ENCODE measurements at regions not wholly inside any gene's neighbourhood (a gene's known extent, or its start where the extent isn't known, plus 50 kb on each side); places are given as distances from the start of the nearest gene placed in this dataset.

- H3K4me1 ChIP-seq: no peaks in the 10 kb centered on the region
- H3K4me3 ChIP-seq: no peak overlapping the region
- DNase-seq: no peak
- TF ChIP-seq, protein P1, sequence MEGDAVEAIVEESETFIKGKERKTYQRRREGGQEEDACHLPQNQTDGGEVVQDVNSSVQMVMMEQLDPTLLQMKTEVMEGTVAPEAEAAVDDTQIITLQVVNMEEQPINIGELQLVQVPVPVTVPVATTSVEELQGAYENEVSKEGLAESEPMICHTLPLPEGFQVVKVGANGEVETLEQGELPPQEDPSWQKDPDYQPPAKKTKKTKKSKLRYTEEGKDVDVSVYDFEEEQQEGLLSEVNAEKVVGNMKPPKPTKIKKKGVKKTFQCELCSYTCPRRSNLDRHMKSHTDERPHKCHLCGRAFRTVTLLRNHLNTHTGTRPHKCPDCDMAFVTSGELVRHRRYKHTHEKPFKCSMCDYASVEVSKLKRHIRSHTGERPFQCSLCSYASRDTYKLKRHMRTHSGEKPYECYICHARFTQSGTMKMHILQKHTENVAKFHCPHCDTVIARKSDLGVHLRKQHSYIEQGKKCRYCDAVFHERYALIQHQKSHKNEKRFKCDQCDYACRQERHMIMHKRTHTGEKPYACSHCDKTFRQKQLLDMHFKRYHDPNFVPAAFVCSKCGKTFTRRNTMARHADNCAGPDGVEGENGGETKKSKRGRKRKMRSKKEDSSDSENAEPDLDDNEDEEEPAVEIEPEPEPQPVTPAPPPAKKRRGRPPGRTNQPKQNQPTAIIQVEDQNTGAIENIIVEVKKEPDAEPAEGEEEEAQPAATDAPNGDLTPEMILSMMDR (IDR thresholded peaks at IDR 0.05): no peak
- H3K27ac ChIP-seq: no peak overlapping the region
- no peaks in the 10 kb centered on the region for H3K9me3 ChIP-seq
- no peaks in the 10 kb centered on the region for H3K27me3 ChIP-seq
- H3K36me3 ChIP-seq: no peaks in the 10 kb centered on the region
These were observed 314.9 kb upstream of the FGF13 start for GRCh38 chrX:139026406-139026805.

- TF ChIP-seq, protein P1 (IDR thresholded peaks at IDR 0.05): no peak
- TF ChIP-seq POLR2A (IDR thresholded peaks at IDR 0.05): no peak
- no peaks in the 10 kb centered on the region for H3K27me3 ChIP-seq
These were observed 314.3 kb upstream of the FGF13 start for GRCh38 chrX:139025816-139026215.

DNA sequence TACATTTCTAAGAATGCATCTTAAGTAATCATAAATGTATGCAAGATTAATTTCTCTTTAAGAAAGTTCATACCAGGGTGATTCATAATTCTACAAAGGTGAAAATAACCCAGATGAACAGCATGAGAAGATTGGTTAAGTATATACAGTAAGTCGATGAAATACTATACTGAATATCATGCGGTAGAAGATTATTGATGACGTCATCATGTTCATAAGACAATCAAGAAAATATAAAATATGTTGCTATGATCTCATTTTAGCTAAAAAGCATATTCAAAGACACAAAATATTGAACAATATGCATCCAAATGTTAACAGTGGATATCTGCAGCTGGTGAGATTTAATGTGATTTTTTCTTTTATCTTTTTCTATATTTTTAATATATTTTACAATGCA is 312.0 kb upstream of the FGF13 start:
- Histone ChIP-seq H3K4me1 (no peaks in the 10 kb centered on the region), H3K27me3 (no peaks in the 10 kb centered on the region), H3K27ac (no peak overlapping the region), H3K4me3 (no peak overlapping the region), H3K36me3 (no peaks in the 10 kb centered on the region), H3K9me3 (no peaks in the 10 kb centered on the region)
- no peak for TF ChIP-seq POLR2A (IDR thresholded peaks at IDR 0.05)
- TF ChIP-seq, protein P1 (IDR thresholded peaks at IDR 0.05): no peak
- no peak for DNase-seq

More at GRCh38 chrX:139025816-139026215, 314.3 kb upstream of the FGF13 start:
- no peaks in the 10 kb centered on the region for H3K4me1 ChIP-seq
- H3K9me3 ChIP-seq: no peaks in the 10 kb centered on the region
- H3K27ac ChIP-seq: no peak overlapping the region
- H3K36me3 ChIP-seq: no peaks in the 10 kb centered on the region
- no peak for DNase-seq
- H3K4me3 ChIP-seq: no peak overlapping the region

GRCh38 chrX:139020801-139021200 is 309.3 kb upstream of the FGF13 start:
- DNase-seq: no peak
- Histone ChIP-seq H3K4me3 (no peak overlapping the region), H3K27me3 (no peaks in the 10 kb centered on the region), H3K4me1 (no peaks in the 10 kb centered on the region), H3K9me3 (no peaks in the 10 kb centered on the region), H3K36me3 (no peaks in the 10 kb centered on the region), H3K27ac (no peak overlapping the region)
- TF ChIP-seq, protein P1 (IDR thresholded peaks at IDR 0.05): no peak
- TF ChIP-seq POLR2A (IDR thresholded peaks at IDR 0.05): no peak

DNA sequence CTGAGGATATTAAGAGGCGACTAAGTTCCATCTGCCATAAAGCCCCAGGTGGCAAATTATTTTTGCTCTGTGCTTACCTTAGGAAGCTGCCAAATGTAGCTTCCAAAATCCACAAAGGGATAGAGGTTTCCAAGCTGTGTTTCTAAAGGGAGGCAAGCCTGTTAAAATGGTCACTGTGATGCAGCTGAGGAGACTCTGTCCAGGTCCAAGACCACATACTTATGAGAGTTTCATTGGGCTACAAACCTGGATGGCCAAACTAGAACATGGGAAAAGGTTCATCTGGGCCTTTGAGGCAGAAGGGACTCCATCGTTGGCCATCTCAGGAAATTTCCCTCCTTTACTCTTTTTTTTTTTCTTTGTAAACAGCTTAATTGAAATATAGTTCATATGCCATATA is 306.9 kb upstream of the FGF13 start:
- no peaks in the 10 kb centered on the region for H3K4me1 ChIP-seq
- no peak overlapping the region for H3K27ac ChIP-seq
- no peaks in the 10 kb centered on the region for H3K9me3 ChIP-seq
- no peaks in the 10 kb centered on the region for H3K36me3 ChIP-seq
- no peak for TF ChIP-seq POLR2A (IDR thresholded peaks at IDR 0.05)
- TF ChIP-seq, protein P1 (IDR thresholded peaks at IDR 0.05): no peak
- no peak for DNase-seq
- H3K27me3 ChIP-seq: no peaks in the 10 kb centered on the region
- H3K4me3 ChIP-seq: no peak overlapping the region

DNA sequence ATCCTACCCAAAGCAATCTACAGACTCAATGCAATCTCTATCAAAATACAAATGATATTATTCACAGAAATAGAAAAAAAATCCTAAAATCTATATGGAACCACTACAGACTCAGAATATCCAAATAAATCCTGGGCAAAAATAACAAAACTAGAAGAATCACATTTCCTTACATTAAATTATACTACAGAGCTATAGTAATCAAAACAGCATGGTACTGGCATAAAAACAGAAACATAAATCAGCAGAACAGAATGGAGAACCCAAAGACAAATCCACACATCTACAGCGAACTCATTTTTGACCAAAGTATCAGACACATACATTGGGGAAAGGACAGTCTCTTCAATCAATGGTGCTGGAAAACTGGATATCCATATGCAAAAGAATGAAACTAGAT is 304.1 kb upstream of the FGF13 start:
- H3K4me1 ChIP-seq: no peaks in the 10 kb centered on the region
- DNase-seq: no peak
- H3K27ac ChIP-seq: no peak overlapping the region
- no peak overlapping the region for H3K4me3 ChIP-seq
- no peaks in the 10 kb centered on the region for H3K9me3 ChIP-seq
- TF ChIP-seq POLR2A (IDR thresholded peaks at IDR 0.05): no peak
- no peaks in the 10 kb centered on the region for H3K36me3 ChIP-seq
- no peaks in the 10 kb centered on the region for H3K27me3 ChIP-seq

Data from Peyer's patch (tissue), 4 donors.